SK-MEL-5 (cell line): ENCODE measurements at regions not wholly inside any gene's neighbourhood (a gene's known extent, or its start where the extent isn't known, plus 50 kb on each side); places are given as distances from the start of the nearest gene placed in this dataset.
"Not testable (repeated sequence)": the region's sequence is repeated elsewhere in the genome, so short reads cannot be mapped to it uniquely, and the experiment has no call there.

ENCODE experiments used
- DNase-seq: peaks from one replicate; pipeline ENCODE4 v3.0.0-alpha.2; 2016; ENCODE audit warnings: low read depth, low spot score
- in situ Hi-C: cut with HindIII; loops from 2 replicates; pipeline ENCODE4 v1.10.0; 2016; ENCODE audit warnings: low sequenced_read_pairs, high pct_unique_total_duplicates, low pct_unique_long_range_greater_than_20kb

GRCh38 chr7:106588422-106589197, 72.3 kb downstream of the CCDC71L start:
- in situ Hi-C loops = no loop called here
- DNase-seq = peak; percentile 40

DNA sequence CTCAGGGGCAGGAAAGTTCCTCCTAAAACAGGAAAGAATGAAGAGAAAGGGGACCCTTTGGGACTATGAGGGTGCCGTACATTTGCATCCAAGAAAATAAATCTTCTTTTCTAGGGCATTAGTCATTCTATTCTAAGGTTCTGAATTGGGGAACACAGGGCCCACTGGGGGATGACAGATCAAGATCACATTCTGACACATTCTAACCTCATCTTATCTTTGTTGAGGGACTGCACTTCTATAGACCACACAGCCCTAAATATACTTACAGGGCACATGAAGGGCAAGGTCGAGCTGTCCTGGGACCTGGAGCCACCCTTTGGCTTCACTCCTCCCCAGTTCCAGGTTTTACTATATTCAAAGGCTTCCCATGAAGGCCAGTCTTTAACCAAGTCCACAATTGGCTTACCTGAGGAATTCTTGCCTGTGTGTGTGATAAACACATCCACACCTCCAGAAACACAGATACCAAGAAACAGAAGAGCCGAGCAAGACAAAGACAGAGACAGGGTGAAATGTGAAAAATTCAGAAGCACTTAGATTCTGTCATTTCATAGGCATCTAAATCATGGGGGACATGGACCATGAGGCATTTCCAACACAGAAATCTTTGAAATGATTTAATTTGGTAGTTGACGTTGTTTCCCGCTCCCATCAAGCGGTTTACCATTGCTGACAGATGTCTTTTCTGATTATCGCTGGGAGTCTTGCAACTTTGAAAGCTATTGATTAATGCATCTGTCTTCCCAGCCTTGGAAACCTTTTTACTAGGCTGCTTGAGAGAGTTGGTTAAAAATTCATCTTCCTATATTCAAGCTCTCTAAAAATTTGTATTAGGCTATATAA, 75.8 kb downstream of the CCDC71L start:
- in situ Hi-C loops = no loop called here

GRCh38 chr7:106583706-106584690, 77.0 kb downstream of the CCDC71L start:
- in situ Hi-C loops = no loop called here
- no peak for DNase-seq

More for the DNA sequence above, 75.8 kb downstream of the CCDC71L start:
- no peak for DNase-seq

- DNase-seq = no peak
These were observed 77.9 kb downstream of the CCDC71L start for GRCh38 chr7:106583100-106583499.

DNA sequence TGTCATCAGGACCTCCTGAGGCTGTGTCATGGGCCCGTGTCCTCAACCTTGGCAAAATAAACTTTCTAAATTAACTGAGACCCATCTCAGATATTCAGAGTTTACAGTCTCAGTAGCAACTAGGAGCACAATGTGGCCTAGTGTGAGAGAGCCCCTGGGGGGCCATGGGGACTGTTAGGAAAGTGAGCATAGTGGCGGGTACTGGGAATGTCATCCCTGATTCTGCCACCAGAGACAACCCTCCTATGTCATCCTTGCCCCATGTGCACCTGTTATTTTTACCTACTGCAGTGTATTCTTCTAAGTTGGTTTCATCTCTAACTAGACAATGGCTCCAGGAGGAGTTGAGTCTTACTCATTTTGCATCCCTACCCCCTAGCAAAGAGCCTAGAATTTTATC, 78.6 kb downstream of the CCDC71L start:
- in situ Hi-C loops = no loop called here

More at GRCh38 chr7:106583100-106583499, 77.9 kb downstream of the CCDC71L start:
- in situ Hi-C loops = no loop called here

DNA sequence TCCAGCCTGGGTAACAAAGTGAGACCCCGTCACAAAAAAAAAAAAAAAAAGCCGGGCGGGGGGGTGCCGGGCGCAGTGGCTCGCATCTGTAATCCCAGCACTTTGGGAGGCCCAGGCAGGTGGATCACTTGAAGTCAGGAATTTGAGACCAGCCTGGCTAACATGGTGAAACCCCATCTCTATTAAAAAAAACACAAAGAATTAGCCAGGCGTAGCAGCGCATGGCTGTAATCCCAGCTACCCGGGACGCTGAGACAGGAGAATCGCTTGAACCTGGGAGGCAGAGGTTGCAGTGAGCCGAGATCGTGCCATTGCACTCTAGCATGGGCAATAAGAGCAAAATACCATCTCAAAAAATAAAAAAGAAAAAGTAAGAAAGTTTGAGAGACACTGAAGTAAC, 81.9 kb downstream of the CCDC71L start:
- in situ Hi-C loops, DNase-seq: not testable (repeated sequence)

More for the DNA sequence above, 78.6 kb downstream of the CCDC71L start:
- DNase-seq = no peak

DNA sequence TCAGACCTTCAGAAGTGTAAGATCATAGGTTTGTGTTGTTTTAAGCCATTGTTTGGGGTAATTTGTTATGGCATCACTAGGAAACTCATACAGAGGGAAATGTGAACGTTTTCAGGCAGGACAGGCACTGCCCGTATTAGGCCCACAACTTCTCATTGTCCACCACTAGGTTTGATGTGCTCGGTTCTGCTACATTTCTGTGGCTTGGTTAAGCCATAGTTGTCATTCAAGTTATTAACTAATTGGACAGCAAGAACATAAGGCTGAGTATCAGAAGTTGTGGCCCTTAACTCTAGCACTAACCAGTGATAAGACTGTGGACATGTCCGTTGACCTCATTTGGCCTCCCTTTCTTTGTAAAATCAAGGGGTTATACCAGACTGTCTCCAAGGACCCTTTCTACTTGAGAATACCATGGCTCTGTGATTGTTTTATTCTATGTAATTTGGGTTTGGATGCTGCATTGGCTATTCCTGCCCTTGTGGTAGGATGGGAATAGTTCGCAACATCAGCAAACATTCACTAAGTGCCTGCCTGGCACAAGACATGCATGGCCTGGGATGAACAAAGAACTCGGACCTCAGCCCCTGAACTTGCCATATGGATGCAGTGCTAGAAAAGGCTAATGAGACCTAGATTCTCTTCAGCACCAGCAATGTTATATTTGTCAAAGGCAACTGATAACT, 85.7 kb downstream of the CCDC71L start:
- DNase-seq = no peak
- in situ Hi-C loops = no loop called here

DNA sequence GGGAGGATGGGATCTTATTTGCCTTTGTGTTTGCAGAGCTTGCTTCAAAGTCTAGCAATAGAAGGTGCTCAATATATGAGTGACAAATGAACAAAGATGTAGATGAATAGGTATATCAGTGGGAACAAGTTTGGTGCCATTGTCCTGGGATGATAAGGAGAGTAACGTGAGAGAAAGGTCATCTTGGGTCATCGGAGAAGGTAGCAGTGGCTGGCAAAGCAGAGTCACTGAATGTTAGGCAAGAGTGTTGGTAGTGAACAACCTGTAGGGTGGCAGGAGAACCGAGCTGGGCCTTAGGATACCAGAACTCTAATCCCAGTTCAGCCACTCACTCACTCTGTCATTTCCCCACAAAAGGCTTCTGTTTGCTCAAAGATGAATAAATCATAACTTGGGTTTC, 87.2 kb downstream of the CCDC71L start:
- DNase-seq = no peak
- in situ Hi-C loops = no loop called here

GRCh38 chr7:106573125-106573663, 87.8 kb downstream of the CCDC71L start:
- DNase-seq = no peak
- in situ Hi-C loops = no loop called here

GRCh38 chr7:106572394-106573124, 88.4 kb downstream of the CCDC71L start:
- DNase-seq = no peak
- in situ Hi-C loops = no loop called here

DNA sequence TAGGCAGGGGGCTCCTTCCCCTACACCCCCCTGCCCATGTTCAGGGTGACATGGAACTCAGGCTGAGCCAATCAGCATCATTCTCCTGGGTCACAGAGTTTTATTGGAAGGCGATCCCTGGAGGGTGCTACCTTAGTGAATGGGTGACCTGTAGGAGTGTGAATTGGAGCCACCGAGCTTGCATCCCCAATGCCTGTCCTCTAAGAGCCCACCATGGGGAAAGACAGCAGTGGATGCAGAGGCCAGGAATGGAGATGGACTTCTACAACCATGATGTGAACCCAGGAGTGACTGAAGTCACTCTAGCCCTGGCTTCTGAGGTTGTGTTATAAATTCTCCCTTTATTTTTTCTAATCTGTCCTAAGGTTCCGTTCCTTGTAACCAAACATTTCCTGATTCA, 89.4 kb downstream of the CCDC71L start:
- in situ Hi-C loops = no loop called here
- no peak for DNase-seq

- DNase-seq = no peak
- in situ Hi-C loops = no loop called here
These were observed 90.0 kb downstream of the CCDC71L start for GRCh38 chr7:106570948-106571418.

- in situ Hi-C loops = no loop called here
- no peak for DNase-seq
These were observed 90.8 kb downstream of the CCDC71L start for GRCh38 chr7:106570146-106570545.

DNA sequence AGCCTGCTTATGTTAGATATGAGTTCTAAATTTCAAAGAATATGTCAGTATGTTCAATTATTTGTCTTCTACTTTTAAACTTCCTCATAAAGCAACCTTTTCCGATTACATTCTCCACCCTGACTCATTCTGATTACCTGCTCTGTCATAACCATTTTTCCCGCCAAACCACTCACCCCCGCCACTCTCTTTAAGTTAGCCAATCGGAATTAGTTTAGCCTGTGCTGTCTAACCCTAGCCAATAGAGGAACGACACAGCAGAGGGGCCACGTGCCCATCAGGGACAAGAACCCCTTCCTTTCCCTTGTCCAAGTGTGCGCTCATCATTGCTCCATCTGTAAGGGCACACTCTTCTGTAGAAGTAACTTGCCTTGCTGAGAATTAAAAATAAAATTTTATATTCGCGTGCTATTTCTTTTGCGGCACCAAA, 91.4 kb downstream of the CCDC71L start:
- no peak for DNase-seq
- in situ Hi-C loops = no loop called here

- in situ Hi-C loops = no loop called here
- peak; percentile 99 for DNase-seq
These were observed 92.1 kb downstream of the CCDC71L start for GRCh38 chr7:106568680-106569499.
